ENCODE measurements at regions not wholly inside any gene's neighbourhood (a gene's known extent, or its start where the extent isn't known, plus 50 kb on each side); places are given as distances from the start of the nearest gene placed in this dataset.

GRCh38 chr16:60328152-60328551 is 1594.0 kb upstream of the GOT2 start:
- in situ Hi-C loops (cut with MboI; ENCODE audit: low pct_ligation_motif_present in 1 of 4, low pct_unique_long_range_greater_than_20kb in 1 of 4, low sequenced_read_pairs in 3 of 4) (no loop called here), intact Hi-C loops (cut with DNase I; ENCODE audit: low total_unique reads) (no loop called here)
- H3K36me3 ChIP-seq: no peaks in the 10 kb centered on the region
- peaks cover 0 to 4% of the 10 kb centered on the region in 2 donors for H3K9me3 ChIP-seq
- TF ChIP-seq CTCF (IDR thresholded peaks at IDR 0.05): no peak
- no peak for TF ChIP-seq POLR2AphosphoS5 (IDR thresholded peaks at IDR 0.05)
- no peak for TF ChIP-seq EP300 (IDR thresholded peaks at IDR 0.05; ENCODE audit: low read depth)
- no peaks in the 10 kb centered on the region for H3K4me1 ChIP-seq
- H3K27ac ChIP-seq: no peak overlapping the region
- H3K4me3 ChIP-seq: no peak overlapping the region
- WGBS, 2 donors (ENCODE audit: low coverage in 1 of 2): 63 to 78% methylated on average over 1 of the region's 1 CpG
- no peak for DNase-seq
- no peaks in the 10 kb centered on the region for H3K27me3 ChIP-seq

DNA sequence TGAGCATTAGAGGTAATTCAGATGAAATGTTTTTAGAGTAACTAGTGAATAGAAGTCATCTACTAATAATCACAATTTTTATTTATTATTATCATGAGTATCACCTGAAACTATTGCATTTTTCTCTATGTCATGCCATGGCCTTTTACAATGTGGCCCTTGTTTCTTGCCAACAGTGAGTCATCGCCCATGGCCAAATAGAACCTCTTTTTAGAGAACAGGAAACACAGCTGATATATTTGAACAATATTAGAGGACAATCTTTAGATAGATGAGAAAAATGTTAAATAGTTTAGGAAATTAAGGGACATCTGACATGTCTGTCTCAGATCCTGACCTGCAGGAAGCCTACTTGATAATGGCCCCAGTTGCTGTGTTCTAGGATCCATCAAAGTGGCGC is 1584.4 kb upstream of the GOT2 start:
- Histone ChIP-seq H3K4me3 (no peak overlapping the region), H3K4me1 (no peaks in the 10 kb centered on the region), H3K36me3 (no peaks in the 10 kb centered on the region), H3K9me3 (no peaks in the 10 kb centered on the region), H3K27me3 (no peaks in the 10 kb centered on the region), H3K27ac (no peak overlapping the region)
- in situ Hi-C loops (cut with MboI; ENCODE audit: low pct_ligation_motif_present in 1 of 4, low pct_unique_long_range_greater_than_20kb in 1 of 4, low sequenced_read_pairs in 3 of 4): no loop called here
- DNase-seq: no peak
- intact Hi-C loops (cut with DNase I; ENCODE audit: low total_unique reads): no loop called here
- WGBS, 2 donors (ENCODE audit: low coverage in 1 of 2): 80 to 85% methylated on average over 2 of the region's 2 CpGs
- TF ChIP-seq POLR2AphosphoS5 (IDR thresholded peaks at IDR 0.05) (no peak), EP300 (IDR thresholded peaks at IDR 0.05; ENCODE audit: low read depth) (no peak), POLR2A (IDR thresholded peaks at IDR 0.05) (no peak), CTCF (IDR thresholded peaks at IDR 0.05) (no peak)

- Histone ChIP-seq H3K4me3 (no peak overlapping the region), H3K27ac (no peak overlapping the region), H3K36me3 (no peaks in the 10 kb centered on the region), H3K27me3 (no peaks in the 10 kb centered on the region), H3K4me1 (no peaks in the 10 kb centered on the region), H3K9me3 (no peaks in the 10 kb centered on the region)
- TF ChIP-seq CTCF (IDR thresholded peaks at IDR 0.05) (no peak), EP300 (IDR thresholded peaks at IDR 0.05; ENCODE audit: low read depth) (no peak), POLR2A (IDR thresholded peaks at IDR 0.05) (no peak), POLR2AphosphoS5 (IDR thresholded peaks at IDR 0.05) (no peak)
- DNase-seq: no peak
- WGBS, 2 donors (ENCODE audit: low coverage in 1 of 2): 76 to 100% methylated on average over 1 of the region's 1 CpG
- intact Hi-C loops (cut with DNase I; ENCODE audit: low total_unique reads): no loop called here
- in situ Hi-C loops (cut with MboI; ENCODE audit: low pct_ligation_motif_present in 1 of 4, low pct_unique_long_range_greater_than_20kb in 1 of 4, low sequenced_read_pairs in 3 of 4): no loop called here
Measured at GRCh38 chr16:60310846-60311445, 1576.8 kb upstream of the GOT2 start.

DNA sequence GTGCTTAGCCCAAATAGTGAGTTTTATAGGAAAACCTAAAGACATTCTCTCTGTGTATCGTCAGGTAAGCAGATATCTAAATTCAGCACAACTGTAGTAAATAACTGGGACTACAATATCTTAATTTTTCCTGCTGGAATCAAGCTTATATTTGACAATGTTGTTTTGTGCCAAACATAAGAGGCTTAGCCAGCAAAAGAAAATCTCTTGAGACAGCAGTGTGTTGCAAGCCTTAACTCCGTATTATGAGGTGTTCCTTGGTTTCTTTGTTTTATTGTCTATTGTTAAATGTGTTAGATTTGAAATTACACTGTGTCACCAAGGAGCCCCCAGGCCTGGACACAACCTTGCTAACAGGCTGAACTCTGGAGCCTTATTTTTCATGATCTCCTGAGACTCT is 1570.6 kb upstream of the GOT2 start:
- peaks cover 0 to 2% of the 10 kb centered on the region in 2 donors for H3K9me3 ChIP-seq
- DNase-seq: no peak
- no peak overlapping the region for H3K4me3 ChIP-seq
- no peaks in the 10 kb centered on the region for H3K27me3 ChIP-seq
- WGBS, 2 donors (ENCODE audit: low coverage in 1 of 2): 57 to 69% methylated on average over 2 of the region's 2 CpGs
- TF ChIP-seq POLR2AphosphoS5 (IDR thresholded peaks at IDR 0.05) (no peak), CTCF (IDR thresholded peaks at IDR 0.05) (no peak), POLR2A (IDR thresholded peaks at IDR 0.05) (no peak), EP300 (IDR thresholded peaks at IDR 0.05; ENCODE audit: low read depth) (no peak)
- in situ Hi-C loops (cut with MboI; ENCODE audit: low pct_ligation_motif_present in 1 of 4, low pct_unique_long_range_greater_than_20kb in 1 of 4, low sequenced_read_pairs in 3 of 4) (no loop called here), intact Hi-C loops (cut with DNase I; ENCODE audit: low total_unique reads) (no loop called here)
- H3K4me1 ChIP-seq: no peaks in the 10 kb centered on the region
- H3K36me3 ChIP-seq: no peaks in the 10 kb centered on the region
- no peak overlapping the region for H3K27ac ChIP-seq
